Caco-2 (cell line): ENCODE measurements at regions not wholly inside any gene's neighbourhood (a gene's known extent, or its start where the extent isn't known, plus 50 kb on each side); places are given as distances from the start of the nearest gene placed in this dataset.

ENCODE experiments used
- BruUV-seq: library from RNA; stranded (reverse); fragments of 400-500 nt; replicated peaks from 2 replicates; lab custom pipeline; 2021; lab: Mats Ljungman, UMichigan
- CTCF ChIA-PET: fragments of 300-600 bp; sonication (Branson Sonifier 250); formaldehyde crosslinking; loops from one replicate; lab custom pipeline; 2022; ENCODE audit warnings: antibody characterized with exemption; lab: Charles Lee
- POLR2A ChIA-PET: fragments of 300-600 bp; sonication (Branson Sonifier 250); formaldehyde crosslinking; loops from one replicate; lab custom pipeline; 2022; ENCODE audit warnings: antibody characterized with exemption; lab: Charles Lee
- DNase-seq, 2 experiments: peaks; one replicate each; pipeline versions ENCODE4 v3.0.0 to v3.0.0-alpha.2; 2020 to 2022
- H3K27me3 ChIP-seq: replicated peaks from 2 replicates; pipeline ENCODE4 v1.6.0; 2011; ENCODE audit warnings: low read length; ENCODE audit not compliant: control insufficient read depth, insufficient read depth
- H3K36me3 ChIP-seq: 2 replicates; pipeline ENCODE4 v1.5.1; 2011; ENCODE audit warnings: low read length; ENCODE audit not compliant: control insufficient read depth, insufficient read depth
- H3K4me1 ChIP-seq: fragments of 250-450 bp; sonication (Bioruptor Pico); 2 replicates; pipeline ENCODE4 v1.5.1; 2020; ENCODE audit warnings: mild to moderate bottlenecking
- H3K4me3 ChIP-seq: 2 replicates; pipeline ENCODE4 v1.5.1; 2011; ENCODE audit warnings: low read depth, mild to moderate bottlenecking, control low read depth, low read length
- H3K9me3 ChIP-seq: fragments of 250-450 bp; sonication (Bioruptor Pico); 2 replicates; pipeline ENCODE4 v1.5.1; 2020; ENCODE audit warnings: mild to moderate bottlenecking, moderate library complexity
- H3K27ac Mint-ChIP-seq: one replicate; pipeline ENCODE4 v1.8.0; 2022; ENCODE audit warnings: mixed read lengths; ENCODE audit not compliant: unreplicated experiment
- H3K27me3 Mint-ChIP-seq: one replicate; pipeline ENCODE4 v1.8.0; 2022; ENCODE audit warnings: mixed read lengths; ENCODE audit not compliant: insufficient read depth, unreplicated experiment
- H3K36me3 Mint-ChIP-seq: one replicate; pipeline ENCODE4 v1.8.0; 2022; ENCODE audit warnings: mild to moderate bottlenecking, mixed read lengths; ENCODE audit not compliant: insufficient read depth, unreplicated experiment
- H3K4me1 Mint-ChIP-seq: one replicate; pipeline ENCODE4 v1.8.0; 2022; ENCODE audit warnings: low read depth, mixed read lengths; ENCODE audit not compliant: unreplicated experiment
- H3K4me3 Mint-ChIP-seq: one replicate; pipeline ENCODE4 v1.8.0; 2022; ENCODE audit warnings: mild to moderate bottlenecking, moderate library complexity, mixed read lengths; ENCODE audit not compliant: unreplicated experiment
- H3K9me3 Mint-ChIP-seq: one replicate; pipeline ENCODE4 v1.8.0; 2022; ENCODE audit warnings: mixed read lengths; ENCODE audit not compliant: unreplicated experiment
- CTCF ChIP-seq, 2 experiments: fragments of 200-600 bp in 1 of 2; IDR thresholded peaks; 1 replicate in 1 of 2; 2 replicates in 1 of 2; pipeline versions ENCODE4 v1.5.1 to v1.8.0; 2011 to 2022; ENCODE audit warnings: antibody characterized with exemption in 1 of 2, control low read depth in 1 of 2, inconsistent platforms in 1 of 2, low read depth in 1 of 2, low read length in 1 of 2, mild to moderate bottlenecking in 1 of 2, moderate library complexity in 1 of 2; ENCODE audit not compliant: insufficient read depth in 1 of 2, severe bottlenecking in 1 of 2, unreplicated experiment in 1 of 2
- intact Hi-C: fragments of 100-400 bp; cut with micrococcal nuclease; formaldehyde crosslinking; loops from one replicate; pipeline ENCODE4 v1.10.0; 2022; ENCODE audit not compliant: unreplicated experiment

- POLR2A ChIA-PET = no interaction called here
- no peak for TF ChIP-seq CTCF (IDR thresholded peaks at IDR 0.05; ENCODE audit: insufficient read depth in 1 of 2, low read depth in 1 of 2, low read length in 1 of 2, severe bottlenecking in 1 of 2, unreplicated experiment in 1 of 2)
- Mint-ChIP-seq H3K9me3 (no peaks in the 10 kb centered on the region), H3K4me3 (no peak overlapping the region), H3K36me3 (no peaks in the 10 kb centered on the region), H3K4me1 (no peaks in the 10 kb centered on the region), H3K27me3 (no peaks in the 10 kb centered on the region), H3K27ac (no peak overlapping the region)
- H3K27me3 ChIP-seq = no peaks in the 10 kb centered on the region
- no peak overlapping the region for H3K4me3 ChIP-seq
- no peaks in the 10 kb centered on the region for H3K9me3 ChIP-seq
- CTCF ChIA-PET = no interaction called here
- H3K4me1 ChIP-seq = no peaks in the 10 kb centered on the region
- no TSS peak for BruUV-seq
- no peaks in the 10 kb centered on the region for H3K36me3 ChIP-seq
- DNase-seq = no peak
- intact Hi-C loops = no loop called here
These were observed 256.4 kb downstream of the CDCA7 start for GRCh38 chr2:173611121-173611520.

GRCh38 chr2:173612354-173612753, 257.7 kb downstream of the CDCA7 start:
- H3K27ac Mint-ChIP-seq = no peak overlapping the region
- H3K4me3 Mint-ChIP-seq = no peak overlapping the region
- BruUV-seq = no TSS peak
- H3K27me3 Mint-ChIP-seq = no peaks in the 10 kb centered on the region
- POLR2A ChIA-PET = no interaction called here
- TF ChIP-seq CTCF (IDR thresholded peaks at IDR 0.05; ENCODE audit: insufficient read depth in 1 of 2, low read depth in 1 of 2, low read length in 1 of 2, severe bottlenecking in 1 of 2, unreplicated experiment in 1 of 2) = no peak
- no peaks in the 10 kb centered on the region for H3K4me1 Mint-ChIP-seq
- no peak overlapping the region for H3K4me3 ChIP-seq
- no peaks in the 10 kb centered on the region for H3K36me3 Mint-ChIP-seq
- CTCF ChIA-PET = no interaction called here
- DNase-seq = no peak
- no peaks in the 10 kb centered on the region for H3K36me3 ChIP-seq
- H3K4me1 ChIP-seq = no peaks in the 10 kb centered on the region
- intact Hi-C loops = no loop called here
- no peaks in the 10 kb centered on the region for H3K9me3 Mint-ChIP-seq
- no peaks in the 10 kb centered on the region for H3K27me3 ChIP-seq
- no peaks in the 10 kb centered on the region for H3K9me3 ChIP-seq

- Mint-ChIP-seq H3K36me3 (no peaks in the 10 kb centered on the region), H3K9me3 (no peaks in the 10 kb centered on the region), H3K4me1 (no peaks in the 10 kb centered on the region), H3K27ac (no peak overlapping the region), H3K27me3 (no peaks in the 10 kb centered on the region), H3K4me3 (no peak overlapping the region)
- H3K4me3 ChIP-seq = no peak overlapping the region
- H3K4me1 ChIP-seq = no peaks in the 10 kb centered on the region
- no TSS peak for BruUV-seq
- no peaks in the 10 kb centered on the region for H3K27me3 ChIP-seq
- intact Hi-C loops = no loop called here
- POLR2A ChIA-PET = no interaction called here
- H3K36me3 ChIP-seq = no peaks in the 10 kb centered on the region
- H3K9me3 ChIP-seq = no peaks in the 10 kb centered on the region
- DNase-seq = no peak
- no peak for TF ChIP-seq CTCF (IDR thresholded peaks at IDR 0.05; ENCODE audit: insufficient read depth in 1 of 2, low read depth in 1 of 2, low read length in 1 of 2, severe bottlenecking in 1 of 2, unreplicated experiment in 1 of 2)
- CTCF ChIA-PET = no interaction called here
These were observed 258.7 kb downstream of the CDCA7 start for GRCh38 chr2:173613386-173613785.
